Fibroblast of mammary gland (primary cell): ENCODE measurements at regions not wholly inside any gene's neighbourhood (a gene's known extent, or its start where the extent isn't known, plus 50 kb on each side); places are given as distances from the start of the nearest gene placed in this dataset.
"Not testable (repeated sequence)": the region's sequence is repeated elsewhere in the genome, so short reads cannot be mapped to it uniquely, and the experiment has no call there.

ENCODE experiments used
- DNase-seq: peaks from one replicate; pipeline ENCODE4 v3.0.0-alpha.2; 2010; ENCODE audit warnings: low read depth
- H3K4me3 ChIP-seq: 2 replicates; pipeline ENCODE4 v1.5.1; 2011; ENCODE audit warnings: low read depth, mild to moderate bottlenecking, low read length, moderate library complexity; ENCODE audit not compliant: control insufficient read depth
- TF ChIP-seq, protein P1 (sequence below): conservative IDR thresholded peaks from 2 replicates; pipeline ENCODE4 v1.5.1; 2011; ENCODE audit warnings: low read depth, low read length, inconsistent platforms; ENCODE audit not compliant: control insufficient read depth, insufficient read depth

DNA sequence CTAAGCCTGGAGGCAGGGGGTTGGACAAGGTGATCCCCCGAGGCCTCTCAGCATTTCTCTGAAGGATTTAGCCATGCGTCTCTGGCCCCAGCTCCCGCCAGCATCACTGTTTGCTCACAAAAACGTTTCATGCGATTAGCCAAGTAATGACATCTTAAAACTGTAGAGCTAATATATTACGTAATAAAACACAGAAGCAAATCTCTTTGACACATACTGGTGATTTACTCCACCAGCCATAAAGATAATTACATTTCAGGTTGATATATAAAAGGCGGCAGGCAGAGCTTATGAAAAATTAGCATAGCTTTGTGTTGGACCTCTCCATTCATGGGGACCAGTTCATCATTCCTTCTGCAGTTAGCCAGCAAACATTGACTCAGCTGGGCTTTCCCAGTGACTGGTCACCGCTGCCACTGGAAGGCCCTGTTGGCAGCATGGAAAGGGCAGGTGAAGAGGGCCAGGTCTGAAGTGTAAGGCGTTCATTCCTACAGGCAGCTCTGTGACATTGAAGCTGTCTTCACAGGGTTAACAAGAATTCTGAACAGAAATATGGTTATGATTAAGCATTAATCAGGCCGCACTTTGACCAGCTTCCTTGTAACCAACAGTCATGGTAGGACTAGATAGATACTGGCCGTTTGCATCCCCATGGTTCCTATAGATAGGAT, 150.3 kb downstream of the NECTIN1 start:
- peak; percentile 21 for DNase-seq
- TF ChIP-seq, protein P1, sequence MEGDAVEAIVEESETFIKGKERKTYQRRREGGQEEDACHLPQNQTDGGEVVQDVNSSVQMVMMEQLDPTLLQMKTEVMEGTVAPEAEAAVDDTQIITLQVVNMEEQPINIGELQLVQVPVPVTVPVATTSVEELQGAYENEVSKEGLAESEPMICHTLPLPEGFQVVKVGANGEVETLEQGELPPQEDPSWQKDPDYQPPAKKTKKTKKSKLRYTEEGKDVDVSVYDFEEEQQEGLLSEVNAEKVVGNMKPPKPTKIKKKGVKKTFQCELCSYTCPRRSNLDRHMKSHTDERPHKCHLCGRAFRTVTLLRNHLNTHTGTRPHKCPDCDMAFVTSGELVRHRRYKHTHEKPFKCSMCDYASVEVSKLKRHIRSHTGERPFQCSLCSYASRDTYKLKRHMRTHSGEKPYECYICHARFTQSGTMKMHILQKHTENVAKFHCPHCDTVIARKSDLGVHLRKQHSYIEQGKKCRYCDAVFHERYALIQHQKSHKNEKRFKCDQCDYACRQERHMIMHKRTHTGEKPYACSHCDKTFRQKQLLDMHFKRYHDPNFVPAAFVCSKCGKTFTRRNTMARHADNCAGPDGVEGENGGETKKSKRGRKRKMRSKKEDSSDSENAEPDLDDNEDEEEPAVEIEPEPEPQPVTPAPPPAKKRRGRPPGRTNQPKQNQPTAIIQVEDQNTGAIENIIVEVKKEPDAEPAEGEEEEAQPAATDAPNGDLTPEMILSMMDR: no peak
- H3K4me3 ChIP-seq: no peak overlapping the region

DNA sequence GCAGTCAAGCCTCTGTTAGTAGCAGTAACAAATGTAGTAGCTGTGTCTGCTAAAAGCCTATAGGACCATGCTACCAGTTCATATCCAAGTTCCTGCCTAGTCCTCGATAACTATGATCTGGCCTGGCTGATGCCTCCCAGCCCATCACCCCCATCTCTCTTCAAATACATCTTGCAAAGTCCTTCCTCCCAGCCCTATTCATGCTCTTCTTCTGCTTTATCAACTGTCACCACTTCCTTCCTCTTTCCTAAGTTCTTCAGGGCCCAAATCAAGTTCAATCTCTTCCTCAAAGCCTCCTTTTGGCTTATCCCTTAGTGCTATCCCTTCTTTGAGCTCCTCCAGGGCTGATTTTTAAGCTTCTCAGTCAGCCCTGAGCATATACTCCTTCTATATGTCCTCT, 150.9 kb upstream of the THY1 start:
- no peak overlapping the region for H3K4me3 ChIP-seq
- TF ChIP-seq, protein P1: no peak
- no peak for DNase-seq

DNA sequence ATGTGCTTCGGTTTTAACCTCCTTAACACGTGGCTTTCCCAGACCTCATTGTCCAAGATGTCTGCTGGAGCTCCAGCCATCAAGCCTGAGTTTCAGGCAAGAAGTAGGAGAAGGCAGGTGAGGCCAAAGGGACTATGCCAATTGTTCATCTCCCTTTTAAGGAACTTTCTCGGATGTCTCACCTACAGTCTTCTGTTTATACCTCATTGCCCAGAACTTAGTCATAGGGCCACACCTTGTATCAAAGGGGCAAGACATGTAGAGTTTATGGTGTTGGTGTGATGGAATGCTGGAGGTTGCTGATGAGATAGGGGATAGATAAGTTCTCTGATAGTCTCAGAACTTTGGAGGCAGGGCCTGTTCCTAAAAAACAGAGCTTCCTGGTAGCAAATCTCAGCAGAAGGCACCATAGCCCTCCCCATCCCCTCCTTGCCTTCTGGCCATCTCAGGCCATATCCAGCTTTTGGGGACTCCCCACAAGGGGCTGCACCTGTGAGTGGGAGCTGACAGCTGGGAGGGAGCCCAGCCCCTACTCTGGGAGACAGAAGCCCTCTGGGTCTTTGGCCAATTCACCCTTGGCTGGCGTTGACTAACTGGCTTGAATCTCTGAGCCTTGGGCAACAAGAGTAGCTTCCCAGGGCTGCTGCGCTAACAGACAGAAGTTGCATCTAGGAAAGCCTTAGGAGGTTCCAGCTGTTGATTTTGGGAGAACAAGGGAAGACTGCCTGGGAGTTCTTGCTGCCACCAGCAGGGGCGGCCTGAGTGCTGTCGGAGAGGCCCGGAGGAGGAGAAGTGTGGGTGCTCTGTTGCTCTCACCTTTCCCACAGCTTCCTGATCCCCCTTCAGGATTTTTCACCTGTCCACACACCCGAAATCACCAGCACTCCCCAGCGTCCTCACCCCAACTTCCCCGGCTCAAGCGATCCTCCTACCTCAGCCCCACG, 149.8 kb upstream of the THY1 start:
- DNase-seq: no peak
- TF ChIP-seq, protein P1: no peak
- H3K4me3 ChIP-seq: no peak overlapping the region

DNA sequence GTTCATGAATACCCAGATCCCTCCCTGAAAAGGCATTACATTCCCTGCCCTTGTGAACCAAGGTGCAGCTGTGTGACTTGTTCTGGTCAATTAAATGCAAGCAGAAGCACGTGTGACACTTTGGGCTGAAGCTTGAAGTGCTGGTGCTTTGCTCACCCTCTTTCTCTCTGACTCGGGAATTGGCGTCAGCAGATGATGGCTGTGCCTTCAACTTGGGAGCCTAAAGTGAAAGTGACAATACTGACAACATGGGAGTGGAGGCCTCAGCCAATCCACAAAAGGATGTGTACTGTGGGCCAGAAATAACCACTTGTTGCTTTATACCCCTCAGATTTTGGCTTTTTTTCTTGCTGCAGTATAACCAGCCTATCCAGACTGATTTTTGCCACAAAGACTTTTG, 148.3 kb upstream of the THY1 start:
- H3K4me3 ChIP-seq: no peak overlapping the region
- no peak for DNase-seq
- TF ChIP-seq, protein P1: no peak

DNA sequence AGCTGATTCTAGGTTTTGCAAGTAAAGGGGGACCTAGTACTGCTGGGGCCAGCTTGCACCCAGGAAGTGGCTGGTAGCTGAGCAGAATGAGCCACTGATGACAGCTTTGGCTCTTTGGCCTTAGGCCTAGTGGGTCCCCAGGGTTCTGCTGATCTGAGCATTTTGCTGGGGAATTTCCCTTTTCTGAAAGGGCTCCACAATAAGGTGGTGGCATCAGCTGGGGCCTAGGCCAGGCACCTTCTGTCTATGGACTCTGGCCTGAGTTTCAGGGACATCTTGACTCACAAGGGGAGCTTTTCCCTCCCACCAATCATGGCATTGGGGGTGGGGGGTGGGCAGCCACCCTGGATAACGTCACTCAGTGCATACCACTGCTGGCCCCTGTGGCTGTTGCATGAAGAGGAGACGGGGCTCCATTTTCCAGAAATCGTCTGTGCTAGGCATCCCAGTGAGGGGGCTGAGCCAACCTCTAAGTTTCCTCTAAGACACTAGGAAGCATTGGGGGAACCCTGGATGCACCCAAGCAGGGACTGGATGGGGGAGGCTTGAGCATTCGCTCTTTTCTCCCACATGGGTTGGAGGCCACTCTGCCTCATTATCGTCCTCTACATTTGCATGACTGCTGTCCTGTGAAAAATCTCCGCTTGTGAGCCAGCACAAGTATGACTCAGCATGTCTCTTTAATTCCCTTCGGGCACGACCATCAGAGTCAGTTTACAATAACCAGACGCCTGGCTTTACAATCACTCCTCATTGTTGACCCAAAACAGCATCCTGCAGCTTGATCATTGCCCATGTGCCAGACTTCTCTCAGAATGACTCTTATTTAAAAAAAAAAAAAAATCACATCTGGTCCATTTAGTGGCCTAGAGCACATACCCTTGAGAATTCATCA, 145.0 kb upstream of the THY1 start:
- DNase-seq: peak; percentile 97
- no peak overlapping the region for H3K4me3 ChIP-seq
- TF ChIP-seq, protein P1: no peak

DNA sequence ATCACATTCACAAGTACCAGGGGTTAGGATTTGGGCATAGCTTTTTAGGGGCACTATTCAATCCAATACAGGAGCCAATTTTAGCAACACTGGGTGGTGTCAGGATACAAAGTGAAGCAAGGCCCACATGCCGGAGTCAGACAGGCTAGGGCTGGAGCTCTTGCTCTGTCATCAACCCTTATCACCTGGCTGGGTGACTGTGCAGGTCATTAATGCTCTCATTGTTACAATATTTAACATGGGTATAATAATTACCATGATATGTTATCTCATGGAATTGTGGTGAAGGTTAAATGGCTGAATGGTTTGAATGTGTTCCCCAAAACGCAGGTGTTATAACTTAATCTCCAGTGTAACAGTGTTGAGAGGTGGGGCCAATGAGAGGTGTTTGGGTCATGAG, 143.3 kb upstream of the THY1 start:
- no peak overlapping the region for H3K4me3 ChIP-seq
- DNase-seq: no peak
- TF ChIP-seq, protein P1: no peak

DNA sequence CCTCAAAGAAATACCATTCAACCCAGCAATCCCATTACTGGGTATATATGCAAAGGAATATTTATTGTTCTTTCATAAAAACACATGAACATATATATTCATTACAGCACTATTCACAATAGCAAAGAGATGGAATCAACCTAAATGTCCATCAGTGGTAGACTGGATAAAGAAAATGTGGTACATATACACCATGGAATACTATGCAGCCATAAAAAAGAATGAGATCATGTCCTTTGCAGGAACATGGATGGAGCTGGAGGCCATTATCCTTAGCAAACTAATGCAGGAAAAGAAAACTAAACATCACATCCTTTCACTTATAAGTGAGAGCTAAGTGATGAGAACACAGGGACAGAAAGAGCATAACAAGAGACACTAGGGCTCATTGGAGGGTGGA, 142.7 kb upstream of the THY1 start:
- DNase-seq, H3K4me3 ChIP-seq: not testable (repeated sequence)
